ENCODE measurements at regions not wholly inside any gene's neighbourhood (a gene's known extent, or its start where the extent isn't known, plus 50 kb on each side); places are given as distances from the start of the nearest gene placed in this dataset.

DNA sequence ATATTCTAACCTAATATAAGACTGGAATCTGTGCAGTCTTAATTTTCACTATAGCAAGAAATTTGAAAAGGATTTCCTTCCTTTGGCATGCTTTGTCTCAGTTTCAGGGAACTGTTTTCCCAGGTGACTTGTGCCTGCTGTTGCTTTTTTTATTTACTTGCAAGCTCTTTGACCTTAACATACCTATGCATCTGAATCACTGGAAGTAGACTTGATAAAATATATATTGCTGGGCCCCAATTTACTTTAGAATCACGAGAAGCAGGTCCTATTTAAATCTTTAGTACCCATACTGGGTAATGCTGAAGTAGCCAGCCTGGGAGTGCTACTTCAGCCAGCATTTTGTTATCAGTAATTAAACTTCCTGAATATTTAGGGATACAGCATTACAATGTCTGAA, 257.9 kb upstream of the ALCAM start:
- Histone ChIP-seq H3K4me1 (ENCODE audit: control insufficient read depth, insufficient read depth, low read length) (no peaks in the 10 kb centered on the region), H3K27ac (ENCODE audit: low read length) (no peak overlapping the region), H3K27me3 (ENCODE audit: control insufficient read depth, insufficient read depth, low read length) (no peaks in the 10 kb centered on the region), H3K9me3 (ENCODE audit: control insufficient read depth, insufficient read depth, low read length) (no peaks in the 10 kb centered on the region), H3K36me3 (ENCODE audit: control insufficient read depth, insufficient read depth, low read length) (no peaks in the 10 kb centered on the region), H3K4me3 (ENCODE audit: low read length) (no peak overlapping the region)
- Mint-ChIP-seq H3K27ac (no peak overlapping the region), H3K27me3 (ENCODE audit: low read depth in 2 of 2) (no peaks in the 10 kb centered on the region), H3K9me3 (peaks cover 12 to 15% of the 10 kb centered on the region in 2 donors), H3K4me1 (no peaks in the 10 kb centered on the region), H3K4me3 (no peak overlapping the region), H3K36me3 (peaks cover 7% of the 10 kb centered on the region)
- 33% methylated on average over 1 of the region's 1 CpG for WGBS (ENCODE audit: insufficient coverage)
- DNase-seq (no peak), ATAC-seq (no peak)
- TF ChIP-seq, protein P1, sequence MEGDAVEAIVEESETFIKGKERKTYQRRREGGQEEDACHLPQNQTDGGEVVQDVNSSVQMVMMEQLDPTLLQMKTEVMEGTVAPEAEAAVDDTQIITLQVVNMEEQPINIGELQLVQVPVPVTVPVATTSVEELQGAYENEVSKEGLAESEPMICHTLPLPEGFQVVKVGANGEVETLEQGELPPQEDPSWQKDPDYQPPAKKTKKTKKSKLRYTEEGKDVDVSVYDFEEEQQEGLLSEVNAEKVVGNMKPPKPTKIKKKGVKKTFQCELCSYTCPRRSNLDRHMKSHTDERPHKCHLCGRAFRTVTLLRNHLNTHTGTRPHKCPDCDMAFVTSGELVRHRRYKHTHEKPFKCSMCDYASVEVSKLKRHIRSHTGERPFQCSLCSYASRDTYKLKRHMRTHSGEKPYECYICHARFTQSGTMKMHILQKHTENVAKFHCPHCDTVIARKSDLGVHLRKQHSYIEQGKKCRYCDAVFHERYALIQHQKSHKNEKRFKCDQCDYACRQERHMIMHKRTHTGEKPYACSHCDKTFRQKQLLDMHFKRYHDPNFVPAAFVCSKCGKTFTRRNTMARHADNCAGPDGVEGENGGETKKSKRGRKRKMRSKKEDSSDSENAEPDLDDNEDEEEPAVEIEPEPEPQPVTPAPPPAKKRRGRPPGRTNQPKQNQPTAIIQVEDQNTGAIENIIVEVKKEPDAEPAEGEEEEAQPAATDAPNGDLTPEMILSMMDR (IDR thresholded peaks at IDR 0.05): no peak
- intact Hi-C loops (cut with micrococcal nuclease): no loop called here

DNA sequence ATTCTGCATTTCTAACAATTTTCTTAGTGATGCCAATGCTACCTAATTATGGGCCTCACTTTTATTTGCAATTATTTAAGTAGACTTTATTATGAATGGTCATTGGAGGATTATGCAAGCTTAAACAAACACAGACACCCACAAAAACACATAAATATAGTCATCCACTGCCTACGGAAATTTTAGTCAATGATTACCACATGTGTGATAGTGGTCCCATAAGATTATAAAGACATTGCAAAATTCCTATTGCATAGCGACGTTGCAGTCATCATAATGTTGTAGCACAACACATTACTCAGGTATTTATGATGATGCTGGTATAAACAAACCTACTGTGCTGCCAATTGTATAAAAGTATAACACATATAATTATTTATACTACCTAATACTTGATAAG, 247.8 kb upstream of the ALCAM start:
- peaks cover 9 to 10% of the 10 kb centered on the region in 2 donors for H3K9me3 Mint-ChIP-seq
- no peak overlapping the region for H3K27ac ChIP-seq (ENCODE audit: low read length)
- H3K36me3 ChIP-seq (ENCODE audit: control insufficient read depth, insufficient read depth, low read length): no peaks in the 10 kb centered on the region
- no peak overlapping the region for H3K4me3 Mint-ChIP-seq
- no peak overlapping the region for H3K27ac Mint-ChIP-seq
- DNase-seq (no peak), ATAC-seq (no peak)
- WGBS (ENCODE audit: insufficient coverage): 93% methylated on average over 2 of the region's 3 CpGs
- no peaks in the 10 kb centered on the region for H3K4me1 ChIP-seq (ENCODE audit: control insufficient read depth, insufficient read depth, low read length)
- H3K4me1 Mint-ChIP-seq: no peaks in the 10 kb centered on the region
- no peaks in the 10 kb centered on the region for H3K27me3 Mint-ChIP-seq (ENCODE audit: low read depth in 2 of 2)
- H3K36me3 Mint-ChIP-seq: no peaks in the 10 kb centered on the region
- H3K27me3 ChIP-seq (ENCODE audit: control insufficient read depth, insufficient read depth, low read length): no peaks in the 10 kb centered on the region
- H3K9me3 ChIP-seq (ENCODE audit: control insufficient read depth, insufficient read depth, low read length): no peaks in the 10 kb centered on the region
- intact Hi-C loops (cut with micrococcal nuclease): no loop called here
- TF ChIP-seq, protein P1 (IDR thresholded peaks at IDR 0.05): no peak
- H3K4me3 ChIP-seq (ENCODE audit: low read length): no peak overlapping the region

DNA sequence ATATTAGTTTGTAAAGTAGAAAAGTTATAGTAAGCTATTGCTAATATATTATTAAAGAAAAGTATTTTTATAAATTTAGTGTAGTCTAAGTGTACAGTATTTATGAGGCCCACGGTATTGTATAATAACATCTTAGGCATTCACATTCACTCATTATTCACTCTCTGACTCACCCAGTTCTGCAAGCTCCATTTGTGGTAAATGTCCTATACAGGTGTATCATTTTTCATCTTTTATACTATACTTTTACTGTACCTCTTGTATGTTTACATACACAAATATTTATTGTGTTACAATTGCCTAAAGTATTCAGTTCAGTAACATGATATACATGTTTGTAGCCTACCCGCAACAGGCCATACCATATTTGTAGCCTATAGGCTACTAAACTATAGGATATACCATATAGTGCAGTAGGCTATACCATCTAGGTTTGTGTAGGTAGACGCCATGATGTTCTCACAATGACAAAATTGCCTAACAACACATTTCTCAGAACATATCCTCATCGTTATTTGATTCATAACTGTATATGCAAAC, 246.8 kb upstream of the ALCAM start:
- Mint-ChIP-seq H3K36me3 (no peaks in the 10 kb centered on the region), H3K4me1 (no peaks in the 10 kb centered on the region), H3K4me3 (no peak overlapping the region), H3K9me3 (peaks cover 10 to 14% of the 10 kb centered on the region in 2 donors), H3K27ac (no peak overlapping the region), H3K27me3 (ENCODE audit: low read depth in 2 of 2) (no peaks in the 10 kb centered on the region)
- TF ChIP-seq, protein P1 (IDR thresholded peaks at IDR 0.05): no peak
- H3K4me3 ChIP-seq (ENCODE audit: low read length): no peak overlapping the region
- no peaks in the 10 kb centered on the region for H3K36me3 ChIP-seq (ENCODE audit: control insufficient read depth, insufficient read depth, low read length)
- WGBS (ENCODE audit: insufficient coverage): 100% methylated on average over 1 of the region's 4 CpGs
- no peak overlapping the region for H3K27ac ChIP-seq (ENCODE audit: low read length)
- H3K9me3 ChIP-seq (ENCODE audit: control insufficient read depth, insufficient read depth, low read length): no peaks in the 10 kb centered on the region
- no peaks in the 10 kb centered on the region for H3K4me1 ChIP-seq (ENCODE audit: control insufficient read depth, insufficient read depth, low read length)
- no peaks in the 10 kb centered on the region for H3K27me3 ChIP-seq (ENCODE audit: control insufficient read depth, insufficient read depth, low read length)
- intact Hi-C loops (cut with micrococcal nuclease): no loop called here
- no peak for ATAC-seq
- DNase-seq: no peak

DNA sequence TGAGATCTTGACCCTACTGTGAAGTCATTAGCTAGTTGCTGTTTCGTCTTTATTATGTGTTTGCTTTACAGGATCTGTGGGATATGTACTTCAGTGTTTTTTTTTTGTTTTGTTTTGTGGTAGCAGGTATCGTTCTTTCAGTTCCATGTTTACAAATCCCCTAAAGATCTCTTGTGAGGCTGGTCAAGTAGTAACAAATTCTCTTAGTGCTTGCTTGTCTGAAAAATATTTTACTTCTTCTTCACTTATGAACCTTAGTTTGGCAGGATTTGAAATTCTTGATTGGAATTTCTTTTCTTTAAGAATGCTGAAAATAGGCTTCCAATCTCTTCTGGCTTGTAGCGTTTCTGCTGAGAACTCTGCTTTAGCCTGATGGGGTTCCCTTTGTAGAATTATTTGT, 235.8 kb upstream of the ALCAM start:
- no peaks in the 10 kb centered on the region for H3K27me3 ChIP-seq (ENCODE audit: control insufficient read depth, insufficient read depth, low read length)
- TF ChIP-seq, protein P1 (IDR thresholded peaks at IDR 0.05): no peak
- peaks cover 16 to 29% of the 10 kb centered on the region in 2 donors for H3K9me3 Mint-ChIP-seq
- no peaks in the 10 kb centered on the region for H3K36me3 ChIP-seq (ENCODE audit: control insufficient read depth, insufficient read depth, low read length)
- H3K9me3 ChIP-seq (ENCODE audit: control insufficient read depth, insufficient read depth, low read length): no peaks in the 10 kb centered on the region
- H3K36me3 Mint-ChIP-seq: peaks cover 8% of the 10 kb centered on the region
- no peaks in the 10 kb centered on the region for H3K4me1 ChIP-seq (ENCODE audit: control insufficient read depth, insufficient read depth, low read length)
- no peak for ATAC-seq
- no peaks in the 10 kb centered on the region for H3K4me1 Mint-ChIP-seq
- no peak for DNase-seq
- WGBS (ENCODE audit: insufficient coverage): 94% methylated on average over 3 of the region's 3 CpGs
- intact Hi-C loops (cut with micrococcal nuclease): no loop called here
- H3K4me3 ChIP-seq (ENCODE audit: low read length): no peak overlapping the region
- no peak overlapping the region for H3K4me3 Mint-ChIP-seq
- H3K27ac Mint-ChIP-seq: no peak overlapping the region
- H3K27me3 Mint-ChIP-seq (ENCODE audit: low read depth in 2 of 2): no peaks in the 10 kb centered on the region
- H3K27ac ChIP-seq (ENCODE audit: low read length): no peak overlapping the region
